Activated T-cell treated with anti-CD3 and anti-CD28 coated beads for 4 hours (primary cell): ENCODE measurements at regions not wholly inside any gene's neighbourhood (a gene's known extent, or its start where the extent isn't known, plus 50 kb on each side); places are given as distances from the start of the nearest gene placed in this dataset.
A peak's percentile ranks its signal among the peaks of the same experiment; 100 is the strongest.

Experiments used
- DNase-seq: peaks from one replicate; pipeline ENCODE4 v3.0.0-alpha.2; 2020

GRCh38 chr3:70550723-70551319 lies 238.4 kb upstream of the MDFIC2 start:
- DNase-seq, result peak; percentile 74

DNA sequence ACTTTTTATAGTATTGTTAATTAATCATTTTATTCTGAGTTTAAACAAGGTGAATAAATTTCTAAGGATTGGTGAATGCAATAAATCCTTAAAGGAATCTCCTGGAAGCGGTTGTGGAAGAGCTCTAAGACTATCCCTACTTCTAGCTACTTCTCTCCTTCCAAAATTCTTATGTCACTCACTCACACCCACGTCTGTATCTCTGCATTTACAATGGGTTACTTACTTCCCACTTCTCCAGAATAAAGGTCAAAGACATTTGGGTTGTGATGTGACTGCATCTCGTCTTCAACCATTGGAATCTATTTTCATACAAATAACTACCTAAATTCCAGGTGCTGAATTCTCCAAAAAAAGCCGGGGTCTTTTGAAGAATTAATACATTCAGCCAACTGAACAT lies 234.2 kb upstream of the MDFIC2 start:
- DNase-seq, result no peak

GRCh38 chr3:70543493-70543892 lies 231.1 kb upstream of the MDFIC2 start:
- DNase-seq, result no peak

- DNase-seq, result no peak
Observed at GRCh38 chr3:70539908-70540307, 227.5 kb upstream of the MDFIC2 start.

DNA sequence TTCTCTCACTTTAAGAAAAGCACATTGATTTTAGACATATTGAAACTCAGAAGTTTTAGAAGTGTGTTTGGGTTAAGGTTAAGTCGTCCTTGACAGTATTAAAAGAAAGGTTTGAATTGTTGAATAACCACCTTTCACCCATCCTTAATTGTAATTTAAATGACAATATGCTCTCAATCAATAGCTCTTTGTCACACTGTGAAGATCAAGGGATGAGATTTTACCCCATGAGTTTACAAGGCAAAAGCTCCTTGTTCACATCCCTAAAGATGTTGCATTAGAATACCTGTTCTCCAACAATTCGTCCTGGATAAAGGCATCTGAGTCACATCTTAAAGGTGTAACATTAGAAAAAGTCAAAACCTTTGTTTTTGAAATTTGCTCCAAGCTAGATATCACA lies 220.4 kb upstream of the MDFIC2 start:
- DNase-seq, result no peak

DNA sequence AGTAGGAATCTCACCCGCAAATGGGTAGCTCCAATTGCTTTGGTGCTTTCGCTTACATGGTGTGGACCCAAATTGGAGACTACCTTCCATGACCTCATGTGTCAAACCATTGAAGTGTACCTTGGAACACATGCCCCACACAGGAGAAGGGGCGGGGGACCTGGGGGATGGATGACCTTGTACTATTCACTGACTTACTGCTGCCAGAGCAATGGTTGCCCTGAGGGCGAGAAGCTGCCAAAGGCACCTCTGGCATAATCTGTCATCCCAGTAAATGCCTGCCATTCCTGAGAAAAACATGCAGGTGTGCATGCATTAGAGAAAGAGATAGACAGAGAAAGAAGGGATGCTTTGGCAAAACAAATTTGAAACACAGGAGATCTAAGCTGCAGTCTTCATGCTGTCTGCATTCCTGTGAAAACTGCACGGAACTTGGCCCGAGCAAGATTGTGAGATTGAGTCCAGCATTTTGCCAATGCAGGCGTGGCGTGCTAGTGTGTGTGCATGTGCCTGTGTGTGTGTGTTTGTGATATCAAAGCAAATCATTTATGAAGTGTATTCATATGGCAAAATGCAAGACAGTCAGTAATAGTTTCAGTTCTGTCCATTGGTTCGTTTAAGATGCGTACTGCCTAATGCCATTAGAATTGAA lies 219.5 kb upstream of the MDFIC2 start:
- no peak for DNase-seq

DNA sequence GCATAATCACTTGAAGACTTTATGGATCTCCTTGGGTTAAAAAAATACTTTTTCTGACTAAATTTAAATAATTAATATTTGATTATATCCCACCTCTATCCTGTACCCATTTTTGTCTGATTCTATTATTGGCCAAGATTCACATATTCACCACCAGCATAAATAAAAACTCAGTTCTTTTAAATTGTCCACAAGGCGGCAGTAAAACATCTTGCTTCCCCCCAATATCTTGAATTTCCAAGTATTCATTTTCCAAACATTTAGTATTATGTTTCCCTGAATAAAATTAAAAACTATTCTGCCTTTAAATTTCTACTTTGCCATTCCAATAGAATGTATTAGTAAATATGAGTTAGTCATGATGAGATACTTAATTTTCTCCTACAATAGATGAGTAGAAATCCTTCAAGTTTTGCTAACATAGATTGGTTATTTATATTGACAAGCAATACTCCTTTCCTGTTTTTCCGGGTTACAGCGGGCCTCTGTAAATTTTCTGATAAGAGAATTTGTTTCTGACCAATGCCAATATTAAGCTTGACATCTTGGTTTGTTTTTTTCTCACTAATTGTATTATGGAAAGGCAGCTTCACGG lies 218.7 kb upstream of the MDFIC2 start:
- no peak for DNase-seq

DNA sequence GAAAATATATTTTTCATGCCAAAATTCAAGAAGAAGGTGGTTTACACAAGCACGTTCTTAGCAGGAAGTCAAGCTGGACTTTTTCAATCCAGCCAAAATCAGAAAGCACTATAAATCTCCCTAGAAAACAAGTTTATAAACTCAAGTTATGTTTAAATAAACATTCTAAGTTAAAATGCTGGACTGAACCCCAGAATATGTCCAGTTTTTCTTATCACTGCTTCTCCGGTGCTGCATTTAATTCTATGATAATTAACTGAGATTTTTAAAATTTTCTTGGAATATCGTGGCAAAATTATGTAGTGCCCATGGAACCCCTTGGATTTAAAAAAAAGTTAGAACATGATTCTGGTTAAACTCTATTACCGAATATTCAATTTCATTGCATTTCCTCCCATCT lies 218.2 kb upstream of the MDFIC2 start:
- DNase-seq, result no peak

DNA sequence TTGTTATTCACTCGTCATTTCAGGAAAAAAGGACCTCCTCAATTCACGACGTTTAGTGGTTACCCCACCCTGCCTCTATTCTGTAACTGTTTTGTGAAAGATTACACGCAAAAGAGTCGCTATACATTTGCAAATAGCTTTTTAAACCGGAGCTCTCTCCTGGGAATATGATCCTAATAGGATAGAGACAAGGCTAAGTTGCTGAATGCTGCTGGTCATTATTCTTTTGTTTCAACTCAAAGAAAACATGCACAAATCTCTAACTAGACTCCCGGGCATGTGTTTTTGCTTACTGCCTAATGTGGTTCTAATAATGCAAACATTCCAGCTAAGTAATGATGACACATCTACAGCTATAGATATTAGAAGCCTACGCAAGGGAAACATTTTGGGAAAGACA lies 214.6 kb upstream of the MDFIC2 start:
- DNase-seq, result no peak

DNA sequence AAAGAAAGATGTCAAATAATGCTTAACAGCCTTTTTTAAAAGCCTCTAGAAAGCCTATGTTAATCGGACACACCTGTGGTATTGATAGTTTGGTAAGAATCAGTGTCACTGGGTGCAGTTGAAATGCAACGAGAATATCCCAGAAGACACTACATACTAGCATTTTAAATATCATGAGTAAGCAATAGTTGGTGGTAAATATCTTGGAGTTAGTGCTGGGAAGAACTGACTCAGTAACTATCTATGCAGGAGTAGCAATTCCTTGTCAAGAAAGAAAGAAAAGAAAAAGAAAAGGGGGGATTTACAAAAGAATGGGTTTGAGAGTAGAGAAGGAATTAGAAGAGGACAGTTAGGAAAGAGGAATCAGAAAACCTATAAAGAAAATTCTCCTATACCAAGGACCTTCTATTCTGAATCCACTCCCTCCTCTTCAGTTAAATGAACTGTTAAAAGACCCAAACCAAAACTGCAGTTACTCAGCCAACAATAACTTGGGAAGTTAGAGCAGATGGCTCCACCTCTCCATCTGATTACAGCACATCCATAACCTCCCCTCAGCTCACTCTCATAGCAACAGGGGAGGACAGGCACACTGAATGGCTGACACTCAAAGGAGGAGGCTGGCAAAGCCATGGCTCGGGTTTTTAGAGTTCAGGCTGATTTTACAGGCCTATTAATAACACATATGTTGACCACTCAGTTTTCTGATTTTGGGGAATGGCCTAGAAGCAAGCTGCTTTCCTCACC lies 207.6 kb upstream of the MDFIC2 start:
- no peak for DNase-seq

- DNase-seq, result no peak
Observed at GRCh38 chr3:70519026-70519425, 206.6 kb upstream of the MDFIC2 start.

- DNase-seq, result no peak
Observed at GRCh38 chr3:70518356-70518755, 205.9 kb upstream of the MDFIC2 start.

DNA sequence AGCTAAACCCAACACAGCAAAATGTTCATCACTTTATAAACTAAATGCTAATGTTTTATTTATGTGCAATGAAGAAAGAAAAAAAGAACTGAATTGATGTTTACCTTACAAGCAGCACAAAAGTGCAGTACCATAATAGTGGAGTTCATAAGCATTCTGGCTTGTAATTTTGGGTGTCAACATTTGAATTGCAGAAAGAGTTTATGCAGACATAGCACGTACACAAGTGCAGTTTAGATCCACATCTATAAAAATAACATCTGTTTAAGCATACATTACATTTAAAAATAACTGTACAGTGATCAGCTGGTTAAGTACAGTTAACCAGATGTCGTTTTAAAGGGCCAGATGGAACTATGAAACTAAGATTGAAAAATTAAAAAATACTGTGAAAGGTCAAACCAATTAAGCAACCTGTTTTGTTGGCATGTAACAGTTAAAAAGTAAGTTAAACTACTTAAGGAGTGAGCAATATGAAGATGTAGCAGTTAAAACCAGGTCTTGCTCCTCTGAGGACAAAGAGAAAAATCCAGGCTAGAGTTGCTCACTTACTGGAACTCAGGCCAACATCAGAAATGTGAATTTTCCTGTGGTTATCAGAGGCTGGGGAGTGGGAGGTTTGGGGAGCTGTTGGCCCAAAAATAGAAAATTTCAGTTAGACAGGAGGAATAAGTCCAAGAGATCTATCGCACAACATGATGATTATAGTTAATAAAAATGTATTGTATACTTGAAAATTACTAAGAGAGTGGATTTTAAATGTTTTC lies 204.9 kb upstream of the MDFIC2 start:
- no peak for DNase-seq

GRCh38 chr3:70516076-70516475 lies 203.6 kb upstream of the MDFIC2 start:
- DNase-seq, result no peak

DNA sequence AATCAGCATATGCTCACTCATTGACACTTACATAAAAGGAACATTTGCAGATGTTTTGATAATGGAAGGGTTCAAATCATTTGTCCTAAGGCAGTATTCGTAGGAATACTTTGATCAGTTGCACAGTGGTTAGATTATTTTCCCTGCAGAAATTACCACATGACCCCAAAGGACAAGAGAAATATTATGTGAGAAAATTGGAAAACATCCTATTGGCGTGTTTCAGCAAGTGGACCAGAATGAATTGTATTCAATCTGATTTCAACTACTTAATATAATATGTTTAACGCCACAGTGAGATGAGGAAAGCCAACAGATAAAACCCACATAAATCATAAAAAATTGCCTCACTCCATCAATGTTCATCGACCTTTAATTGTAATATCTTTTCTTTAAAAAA lies 195.0 kb upstream of the MDFIC2 start:
- DNase-seq, result no peak

GRCh38 chr3:70506775-70507174 lies 194.3 kb upstream of the MDFIC2 start:
- DNase-seq, result no peak

DNA sequence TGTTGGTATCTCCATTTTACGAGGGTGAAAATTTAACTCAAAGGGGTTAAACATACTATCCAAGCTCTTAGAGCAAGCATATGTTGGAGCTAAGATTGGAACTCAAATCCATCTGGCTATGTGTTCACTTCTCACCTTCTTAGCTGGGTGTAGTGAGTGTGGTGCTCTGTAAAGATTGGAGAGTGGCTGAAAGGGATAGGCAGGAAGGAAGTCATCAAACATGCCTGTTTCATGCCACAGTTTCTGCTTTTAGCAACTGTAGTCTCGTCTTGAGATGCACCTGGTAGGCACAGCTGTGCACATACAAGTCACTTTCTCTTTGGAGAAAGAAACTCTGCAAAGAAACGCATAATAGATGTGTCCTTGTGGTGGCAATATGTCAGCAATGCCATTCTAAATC lies 189.1 kb upstream of the MDFIC2 start:
- DNase-seq, result no peak

DNA sequence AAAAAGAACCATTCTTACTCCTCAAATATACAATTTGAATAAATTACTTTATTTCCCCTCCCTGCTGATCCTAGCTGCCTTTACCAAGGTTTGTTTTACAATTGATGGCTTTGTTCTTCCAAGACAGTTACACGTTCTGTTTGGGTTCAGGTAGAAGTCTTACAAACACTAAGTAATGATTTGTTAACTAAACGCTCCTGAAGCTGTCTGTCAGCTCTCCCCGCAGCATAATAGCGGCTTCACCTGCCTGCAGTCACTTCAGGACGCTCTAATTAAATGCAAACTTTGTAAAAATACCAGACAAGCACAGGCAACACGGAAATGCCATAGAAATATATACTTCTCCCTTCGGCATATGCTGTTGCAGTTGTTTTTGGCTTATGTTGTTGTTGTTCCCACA lies 176.4 kb upstream of the MDFIC2 start:
- no peak for DNase-seq

DNA sequence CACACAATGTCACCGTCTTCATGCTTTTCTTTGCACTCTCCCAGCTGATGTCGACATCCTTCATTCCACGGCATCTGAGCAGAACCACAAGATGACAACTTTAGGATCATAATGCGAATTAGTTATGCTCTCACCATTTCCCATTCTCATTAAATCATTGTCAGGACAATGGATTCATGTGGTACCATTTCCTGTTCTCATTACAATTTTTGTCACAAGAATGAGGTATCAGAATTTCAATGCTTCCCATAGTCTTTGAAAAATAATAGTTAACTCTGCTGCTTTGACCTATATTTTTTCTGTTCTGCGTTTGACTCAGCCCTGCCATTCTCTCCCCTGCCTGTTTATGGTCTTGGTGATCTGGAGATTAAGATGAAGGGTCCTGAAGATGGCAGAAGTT lies 175.7 kb upstream of the MDFIC2 start:
- no peak for DNase-seq

DNA sequence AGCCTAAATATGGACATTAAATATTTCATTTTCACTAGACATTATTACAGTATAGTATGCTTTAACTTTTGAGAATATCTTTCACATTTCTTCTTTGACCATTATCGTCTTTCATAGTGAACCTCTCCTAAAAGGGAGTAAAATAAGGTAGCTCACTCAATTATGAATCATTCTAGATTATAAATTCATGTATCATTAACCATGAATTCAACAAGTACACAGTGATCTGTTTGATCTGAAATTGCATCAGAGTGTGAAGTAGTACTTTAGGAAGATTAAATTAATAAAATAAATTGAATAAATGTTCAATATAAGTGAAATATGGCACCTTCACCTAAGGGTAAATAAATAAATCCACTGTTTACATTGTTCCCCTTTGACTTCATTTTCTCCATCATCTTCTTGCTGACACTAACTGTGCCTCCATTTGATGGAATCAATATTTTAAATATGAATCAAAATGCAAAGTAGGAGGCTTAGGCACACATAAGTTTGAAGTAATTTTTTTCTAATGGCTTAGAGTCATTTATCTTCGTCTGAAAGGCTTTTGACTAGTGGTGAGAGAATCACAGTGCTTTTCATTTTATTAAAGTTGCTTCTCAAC lies 174.1 kb upstream of the MDFIC2 start:
- no peak for DNase-seq

- no peak for DNase-seq
Observed at GRCh38 chr3:70476174-70476573, 163.7 kb upstream of the MDFIC2 start.

GRCh38 chr3:70471464-70472342 lies 159.3 kb upstream of the MDFIC2 start:
- no peak for DNase-seq
